Jurkat, Clone E6-1 (cell line): ENCODE measurements at regions not wholly inside any gene's neighbourhood (a gene's known extent, or its start where the extent isn't known, plus 50 kb on each side); places are given as distances from the start of the nearest gene placed in this dataset.

Experiments
- DNase-seq: peaks from one replicate; pipeline ENCODE4 v3.0.0-alpha.2; 2011; ENCODE audit warnings: low read depth, low spot score
- H3K4me3 ChIP-seq: 2 replicates; pipeline ENCODE4 v1.5.1; 2011; ENCODE audit warnings: mild to moderate bottlenecking, low read length, control low read depth, moderate library complexity

DNA sequence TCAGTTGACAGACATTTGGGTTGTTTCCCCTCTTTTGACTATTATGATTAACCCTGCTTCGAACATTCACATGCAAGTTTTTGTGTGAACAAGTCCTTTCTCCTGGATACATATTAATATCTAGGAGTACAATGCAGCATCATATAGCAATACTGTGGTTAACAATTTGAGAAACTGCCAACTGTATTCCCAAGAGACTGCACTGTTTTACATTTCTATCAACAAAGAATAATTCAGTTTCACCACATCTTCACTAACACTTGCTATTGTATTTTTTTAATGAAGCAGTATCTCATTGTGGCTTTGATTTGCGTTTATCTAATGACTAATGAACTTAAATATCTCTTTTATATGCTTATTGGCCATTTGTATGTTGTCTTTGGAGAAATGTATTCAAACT, 184.6 kb upstream of the NBEA start:
- no peak for DNase-seq
- H3K4me3 ChIP-seq: no peak overlapping the region

- no peak for DNase-seq
These were observed 183.4 kb upstream of the NBEA start for GRCh38 chr13:34758628-34759027.

DNA sequence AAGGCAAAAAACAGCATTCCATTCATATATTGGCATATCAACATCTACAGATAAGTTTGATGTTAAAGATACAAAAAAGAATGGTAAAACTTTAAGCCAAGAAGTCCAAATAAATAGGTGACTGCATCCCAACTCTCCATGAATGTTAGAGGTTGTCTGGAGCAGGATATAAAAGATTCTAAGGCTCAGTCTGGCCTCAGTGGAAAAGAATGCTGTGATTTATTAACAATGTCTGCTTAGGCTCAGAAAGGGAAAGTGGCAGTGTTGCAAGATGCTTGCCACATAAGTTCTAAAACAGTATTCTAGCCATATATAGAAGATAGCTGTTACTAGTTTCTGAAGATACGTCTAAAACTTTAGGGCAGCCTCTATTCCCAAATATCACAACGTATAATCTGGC, 179.8 kb upstream of the NBEA start:
- H3K4me3 ChIP-seq: no peak overlapping the region
- no peak for DNase-seq

More at GRCh38 chr13:34758628-34759027, 183.4 kb upstream of the NBEA start:
- no peak overlapping the region for H3K4me3 ChIP-seq

DNA sequence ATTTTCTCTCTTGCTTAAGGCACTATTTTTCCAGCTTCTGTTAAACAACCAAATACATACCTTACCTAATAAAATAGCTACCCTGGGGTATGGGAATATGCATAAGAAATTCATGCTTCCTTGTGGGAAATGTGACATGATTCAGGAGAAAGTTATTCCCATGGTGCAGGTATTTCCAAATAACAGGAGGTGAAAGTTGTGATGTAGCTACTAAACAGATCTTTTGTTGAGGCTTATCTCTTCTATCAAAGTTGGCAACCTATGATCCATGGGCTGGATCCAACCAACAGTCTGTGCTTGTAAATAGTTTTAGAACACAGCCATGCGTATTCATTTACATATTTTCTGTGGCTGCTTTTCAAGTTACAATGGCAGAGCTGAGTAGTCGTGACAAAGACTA, 177.8 kb upstream of the NBEA start:
- no peak for DNase-seq
- H3K4me3 ChIP-seq: no peak overlapping the region

- H3K4me3 ChIP-seq: no peak overlapping the region
- no peak for DNase-seq
These were observed 176.5 kb upstream of the NBEA start for GRCh38 chr13:34765446-34766180.

- no peak overlapping the region for H3K4me3 ChIP-seq
- no peak for DNase-seq
These were observed 174.3 kb upstream of the NBEA start for GRCh38 chr13:34767778-34768177.

- H3K4me3 ChIP-seq: no peak overlapping the region
These were observed 169.9 kb upstream of the NBEA start for GRCh38 chr13:34772206-34772605.

DNA sequence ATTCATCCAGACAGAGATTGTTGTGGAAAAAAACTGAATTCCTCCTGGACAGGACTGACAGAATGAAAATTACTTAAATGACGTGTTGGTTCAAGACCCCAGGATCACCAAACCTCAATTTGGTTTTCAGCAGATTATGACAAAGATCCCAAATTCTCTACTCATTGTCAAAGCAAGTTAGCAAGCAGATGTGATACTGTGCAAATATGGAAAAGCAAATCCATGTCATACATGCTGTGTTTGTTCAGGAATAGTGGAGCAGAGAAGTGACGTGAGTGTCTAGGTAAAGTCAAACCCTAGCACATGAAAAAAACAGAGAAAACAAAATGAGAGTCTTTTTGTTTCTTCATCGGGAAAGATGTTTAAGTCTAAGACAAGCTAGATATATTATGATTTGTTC, 169.2 kb upstream of the NBEA start:
- H3K4me3 ChIP-seq: no peak overlapping the region
- DNase-seq: no peak

More at GRCh38 chr13:34772206-34772605, 169.9 kb upstream of the NBEA start:
- DNase-seq: no peak

DNA sequence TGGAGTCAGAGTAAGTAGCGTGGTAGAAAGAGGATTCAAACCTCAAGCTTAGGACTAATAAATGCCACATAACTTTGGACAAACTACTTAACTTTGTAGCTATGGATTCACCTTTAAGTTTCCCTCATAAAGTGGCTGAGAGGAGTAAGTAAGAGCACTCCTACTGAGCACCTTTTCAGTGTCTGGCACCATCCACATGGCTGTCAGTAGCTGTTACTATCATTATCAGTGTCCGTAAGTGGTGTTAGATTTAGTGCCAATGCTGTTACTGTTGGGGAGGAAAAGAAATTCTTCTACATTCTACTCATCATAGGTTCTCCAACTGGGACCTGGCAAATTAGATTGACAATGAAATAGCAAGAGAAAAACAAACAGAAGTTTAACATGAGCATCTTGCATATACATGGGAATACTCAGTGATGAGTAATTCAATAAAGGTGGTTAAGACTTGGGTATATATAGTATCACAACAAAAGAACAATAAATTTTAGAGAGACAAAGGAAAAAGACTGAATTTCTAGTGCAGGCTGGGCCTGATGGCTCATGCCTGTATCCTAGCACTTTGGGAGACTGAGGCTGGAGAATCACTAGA, 165.6 kb upstream of the NBEA start:
- DNase-seq: no peak

DNA sequence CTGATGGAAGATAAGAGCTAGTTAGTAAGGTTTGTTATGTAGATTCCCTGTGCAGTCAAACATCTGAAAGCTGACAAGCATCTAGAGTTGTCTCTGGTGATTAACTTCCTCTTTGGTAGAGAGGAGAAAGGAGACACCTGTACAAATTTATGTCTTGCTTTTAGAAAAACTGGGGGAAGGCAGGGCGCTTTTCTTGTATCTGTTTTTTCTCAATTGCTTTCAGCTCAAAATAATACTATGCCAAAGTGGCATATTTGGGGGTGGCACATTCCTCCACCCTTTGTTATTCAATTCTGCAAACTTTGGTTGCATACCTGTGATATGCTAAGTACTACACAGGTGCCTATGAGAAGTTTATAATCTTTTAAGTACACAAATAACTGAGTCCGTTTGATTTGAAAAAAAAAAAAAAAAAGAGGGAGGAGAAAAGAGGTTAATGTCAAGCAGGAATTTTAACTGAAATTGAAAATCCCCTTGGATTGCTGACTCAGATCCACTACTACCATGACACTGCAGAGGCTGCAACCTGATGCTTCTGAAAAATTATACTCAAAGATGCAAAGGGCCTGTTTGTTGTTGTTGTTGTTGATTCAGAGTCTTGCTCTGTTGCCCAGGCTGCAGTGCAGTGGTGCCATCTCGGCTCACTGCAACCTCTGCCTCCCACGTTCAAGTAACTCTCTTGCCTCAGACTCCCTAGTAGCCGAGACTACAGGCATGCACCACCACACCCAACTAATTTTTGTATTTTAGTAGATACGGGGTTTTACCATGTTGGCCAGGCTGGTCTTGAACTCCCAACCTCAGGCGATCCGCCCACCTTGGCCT, 164.8 kb upstream of the NBEA start:
- H3K4me3 ChIP-seq: no peak overlapping the region
- DNase-seq: no peak

More for the DNA sequence above, 165.6 kb upstream of the NBEA start:
- H3K4me3 ChIP-seq: no peak overlapping the region

DNA sequence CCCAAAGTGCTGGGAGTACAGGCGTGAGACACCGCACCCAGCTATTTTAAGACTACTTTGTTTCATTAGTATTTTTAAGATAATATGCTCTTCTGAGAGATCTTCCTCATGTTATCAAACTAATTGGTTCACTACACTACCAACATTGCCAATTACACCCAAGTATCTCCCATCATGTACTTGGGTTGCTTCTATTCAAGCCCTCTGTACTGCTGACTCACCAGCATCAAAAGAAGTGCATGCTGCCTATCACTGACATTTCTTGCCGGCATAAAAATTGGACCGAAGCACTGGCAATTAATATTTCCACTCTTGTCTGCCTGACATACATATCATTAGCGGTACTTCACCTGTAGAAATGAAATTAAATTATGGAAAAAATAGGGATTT, 164.2 kb upstream of the NBEA start:
- DNase-seq: no peak
- no peak overlapping the region for H3K4me3 ChIP-seq

- no peak overlapping the region for H3K4me3 ChIP-seq
- DNase-seq: no peak
These were observed 162.9 kb upstream of the NBEA start for GRCh38 chr13:34779171-34779570.

GRCh38 chr13:34793301-34793700, 148.8 kb upstream of the NBEA start:
- no peak for DNase-seq
- H3K4me3 ChIP-seq: no peak overlapping the region

- no peak for DNase-seq
- H3K4me3 ChIP-seq: no peak overlapping the region
These were observed 138.3 kb upstream of the NBEA start for GRCh38 chr13:34803756-34804155.

- H3K4me3 ChIP-seq: no peak overlapping the region
- DNase-seq: no peak
These were observed 136.7 kb upstream of the NBEA start for GRCh38 chr13:34805347-34805746.

DNA sequence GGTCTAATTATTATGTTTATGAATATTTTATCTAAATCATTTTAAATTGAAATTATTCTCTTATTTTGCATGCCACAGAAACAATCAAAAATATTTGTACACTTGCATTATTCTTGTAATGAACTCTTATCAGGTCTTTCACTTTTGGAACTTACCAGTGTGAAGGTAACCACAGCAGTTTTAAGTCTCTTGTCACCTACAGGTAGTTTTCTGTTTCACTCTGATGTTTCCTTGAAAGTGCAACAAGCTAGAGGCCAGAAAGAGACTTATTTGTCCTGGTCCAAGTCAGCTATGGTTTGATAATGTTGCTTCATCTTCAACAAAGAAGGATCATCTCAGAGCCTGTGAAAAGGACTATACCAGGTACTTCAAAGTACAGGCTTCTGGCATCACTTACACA, 133.4 kb upstream of the NBEA start:
- DNase-seq: no peak
- no peak overlapping the region for H3K4me3 ChIP-seq

DNA sequence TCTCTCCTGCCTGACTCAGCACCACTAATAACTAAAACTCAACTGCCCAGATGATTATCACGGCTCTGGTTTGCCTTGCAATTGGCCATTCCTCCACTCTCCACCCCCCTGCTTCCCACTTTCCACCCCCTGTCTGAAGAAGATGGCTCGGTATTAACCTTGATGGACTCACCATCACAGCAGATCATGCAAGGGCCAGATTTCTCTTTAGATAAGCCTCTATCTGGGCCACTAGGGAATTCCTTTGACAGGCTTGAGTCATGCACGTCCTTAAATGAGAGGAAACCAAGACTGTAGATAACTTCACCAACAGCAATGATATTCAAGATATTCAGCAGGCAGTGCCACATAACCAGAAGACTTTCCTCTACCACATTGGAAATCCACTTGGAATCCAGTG, 131.1 kb upstream of the NBEA start:
- no peak for DNase-seq
- no peak overlapping the region for H3K4me3 ChIP-seq

DNA sequence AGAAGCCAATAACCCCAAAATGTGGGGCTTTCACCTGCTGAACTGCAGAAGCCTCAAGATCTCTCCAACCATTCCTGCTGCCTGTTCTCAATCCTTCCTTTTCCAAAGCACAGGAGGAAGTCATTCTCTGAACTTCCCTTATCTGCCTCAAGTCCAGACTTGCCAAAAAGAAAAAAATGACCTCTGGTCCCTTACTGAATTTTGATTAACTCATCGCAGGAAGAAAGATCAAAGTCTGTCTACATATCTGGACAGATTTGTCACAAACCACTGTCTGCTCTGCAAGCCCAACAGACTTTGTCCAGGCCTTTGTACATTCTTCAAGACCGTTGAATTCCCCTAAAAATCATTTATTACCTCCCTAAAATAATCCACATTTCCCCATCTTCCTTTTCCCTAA, 126.5 kb upstream of the NBEA start:
- no peak overlapping the region for H3K4me3 ChIP-seq
- DNase-seq: no peak

DNA sequence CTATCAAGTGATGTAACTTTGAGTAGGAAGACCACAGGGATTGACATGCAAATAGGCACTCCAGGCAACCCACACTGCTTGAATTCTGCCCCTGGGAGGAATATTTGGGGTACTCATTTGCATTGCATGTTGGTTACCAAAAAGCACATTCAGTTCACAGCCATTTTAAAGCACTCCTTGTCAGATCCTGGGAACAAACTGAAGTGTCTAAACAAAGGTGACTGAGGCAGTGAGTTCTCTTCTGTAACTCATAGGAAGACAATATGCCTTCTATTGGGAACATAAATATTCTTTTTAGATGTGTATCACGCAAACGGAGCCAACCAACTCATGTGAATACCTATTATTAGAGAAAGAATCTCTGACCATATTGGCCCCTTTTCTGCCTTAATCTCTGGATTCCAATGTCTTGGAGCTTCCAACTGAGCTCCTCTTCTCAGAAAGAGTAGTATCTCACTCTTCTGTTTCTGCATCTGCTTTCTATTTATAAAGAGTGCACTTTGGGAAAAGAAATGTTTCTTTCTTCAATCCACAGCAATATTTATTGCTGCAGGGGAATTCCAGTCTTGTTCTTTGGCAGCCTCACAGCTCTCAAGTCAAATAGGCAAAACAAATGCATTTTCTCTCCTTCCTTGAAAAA, 125.7 kb upstream of the NBEA start:
- no peak overlapping the region for H3K4me3 ChIP-seq
- no peak for DNase-seq
